ENCODE measurements at regions not wholly inside any gene's neighbourhood (a gene's known extent, or its start where the extent isn't known, plus 50 kb on each side); places are given as distances from the start of the nearest gene placed in this dataset.
A peak's percentile ranks its signal among the peaks of the same experiment; 100 is the strongest.

GRCh38 chr4:150006197-150006596, 72.0 kb upstream of the DCLK2 start:
- H3K4me1 Mint-ChIP-seq (ENCODE audit: low read depth) = peaks cover 69% of the 10 kb centered on the region
- H3K4me3 Mint-ChIP-seq (ENCODE audit: unreplicated experiment) = no peak overlapping the region
- H3K36me3 Mint-ChIP-seq (ENCODE audit: low read depth) = no peaks in the 10 kb centered on the region
- H3K27ac Mint-ChIP-seq (ENCODE audit: unreplicated experiment) = peak overlapping the region; percentile 77
- no peak for DNase-seq (ENCODE audit: low spot score)
- H3K9me3 Mint-ChIP-seq (ENCODE audit: low read depth) = no peaks in the 10 kb centered on the region
- TF ChIP-seq, protein P1, sequence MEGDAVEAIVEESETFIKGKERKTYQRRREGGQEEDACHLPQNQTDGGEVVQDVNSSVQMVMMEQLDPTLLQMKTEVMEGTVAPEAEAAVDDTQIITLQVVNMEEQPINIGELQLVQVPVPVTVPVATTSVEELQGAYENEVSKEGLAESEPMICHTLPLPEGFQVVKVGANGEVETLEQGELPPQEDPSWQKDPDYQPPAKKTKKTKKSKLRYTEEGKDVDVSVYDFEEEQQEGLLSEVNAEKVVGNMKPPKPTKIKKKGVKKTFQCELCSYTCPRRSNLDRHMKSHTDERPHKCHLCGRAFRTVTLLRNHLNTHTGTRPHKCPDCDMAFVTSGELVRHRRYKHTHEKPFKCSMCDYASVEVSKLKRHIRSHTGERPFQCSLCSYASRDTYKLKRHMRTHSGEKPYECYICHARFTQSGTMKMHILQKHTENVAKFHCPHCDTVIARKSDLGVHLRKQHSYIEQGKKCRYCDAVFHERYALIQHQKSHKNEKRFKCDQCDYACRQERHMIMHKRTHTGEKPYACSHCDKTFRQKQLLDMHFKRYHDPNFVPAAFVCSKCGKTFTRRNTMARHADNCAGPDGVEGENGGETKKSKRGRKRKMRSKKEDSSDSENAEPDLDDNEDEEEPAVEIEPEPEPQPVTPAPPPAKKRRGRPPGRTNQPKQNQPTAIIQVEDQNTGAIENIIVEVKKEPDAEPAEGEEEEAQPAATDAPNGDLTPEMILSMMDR (IDR thresholded peaks at IDR 0.05) = no peak
- H3K27me3 Mint-ChIP-seq (ENCODE audit: low read depth) = no peaks in the 10 kb centered on the region

DNA sequence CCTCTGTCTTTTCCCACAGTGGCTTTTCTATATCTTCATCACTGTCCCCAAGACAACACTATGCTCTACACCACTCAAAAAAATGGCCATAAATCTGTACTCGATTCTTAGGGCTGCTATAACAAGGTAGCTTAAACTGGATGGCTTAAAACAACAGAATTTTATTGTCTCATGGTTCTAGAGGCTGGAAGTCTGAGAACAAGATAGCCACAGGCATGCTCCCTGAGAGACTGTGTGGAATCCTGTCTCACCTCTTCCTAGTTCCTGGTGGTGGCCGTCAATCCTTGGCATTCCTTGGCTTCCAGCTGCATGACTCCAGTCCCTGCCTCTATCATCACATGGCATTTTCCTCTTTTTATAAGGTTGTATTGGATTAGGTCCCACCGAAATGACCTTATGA, 70.7 kb upstream of the DCLK2 start:
- H3K9me3 Mint-ChIP-seq (ENCODE audit: low read depth) = no peaks in the 10 kb centered on the region
- H3K4me1 Mint-ChIP-seq (ENCODE audit: low read depth) = peaks cover 55% of the 10 kb centered on the region
- DNase-seq (ENCODE audit: low spot score) = no peak
- no peak overlapping the region for H3K27ac Mint-ChIP-seq (ENCODE audit: unreplicated experiment)
- H3K4me3 Mint-ChIP-seq (ENCODE audit: unreplicated experiment) = no peak overlapping the region
- TF ChIP-seq, protein P1 (IDR thresholded peaks at IDR 0.05) = no peak
- no peaks in the 10 kb centered on the region for H3K27me3 Mint-ChIP-seq (ENCODE audit: low read depth)
- H3K36me3 Mint-ChIP-seq (ENCODE audit: low read depth) = no peaks in the 10 kb centered on the region

DNA sequence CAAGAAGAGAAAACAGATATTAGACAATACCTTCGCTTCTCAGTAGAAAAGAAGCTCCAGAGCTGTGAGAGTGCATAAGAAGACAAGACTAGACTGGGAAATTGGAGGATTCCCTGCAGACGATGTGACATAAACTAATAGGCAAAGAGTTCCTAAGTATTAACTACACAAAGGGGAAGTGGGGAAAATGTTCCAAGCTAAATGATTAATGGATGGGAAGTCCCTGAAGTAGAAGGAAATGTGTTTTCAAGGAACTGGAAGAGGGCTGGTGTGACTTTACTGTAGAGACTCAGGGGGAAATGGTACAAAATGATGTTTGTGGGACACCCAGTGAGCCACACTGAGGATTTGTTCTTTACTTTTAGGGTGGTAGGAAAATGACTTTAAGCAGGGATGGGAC, 69.7 kb upstream of the DCLK2 start:
- H3K27me3 Mint-ChIP-seq (ENCODE audit: low read depth) = no peaks in the 10 kb centered on the region
- no peak overlapping the region for H3K4me3 Mint-ChIP-seq (ENCODE audit: unreplicated experiment)
- H3K4me1 Mint-ChIP-seq (ENCODE audit: low read depth) = peaks cover 45% of the 10 kb centered on the region
- DNase-seq (ENCODE audit: low spot score) = no peak
- H3K9me3 Mint-ChIP-seq (ENCODE audit: low read depth) = no peaks in the 10 kb centered on the region
- TF ChIP-seq, protein P1 (IDR thresholded peaks at IDR 0.05) = no peak
- H3K27ac Mint-ChIP-seq (ENCODE audit: unreplicated experiment) = no peak overlapping the region
- no peaks in the 10 kb centered on the region for H3K36me3 Mint-ChIP-seq (ENCODE audit: low read depth)

GRCh38 chr4:150009533-150009932, 68.7 kb upstream of the DCLK2 start:
- Mint-ChIP-seq H3K4me1 (ENCODE audit: low read depth) (peaks cover 35% of the 10 kb centered on the region), H3K4me3 (ENCODE audit: unreplicated experiment) (no peak overlapping the region)

DNA sequence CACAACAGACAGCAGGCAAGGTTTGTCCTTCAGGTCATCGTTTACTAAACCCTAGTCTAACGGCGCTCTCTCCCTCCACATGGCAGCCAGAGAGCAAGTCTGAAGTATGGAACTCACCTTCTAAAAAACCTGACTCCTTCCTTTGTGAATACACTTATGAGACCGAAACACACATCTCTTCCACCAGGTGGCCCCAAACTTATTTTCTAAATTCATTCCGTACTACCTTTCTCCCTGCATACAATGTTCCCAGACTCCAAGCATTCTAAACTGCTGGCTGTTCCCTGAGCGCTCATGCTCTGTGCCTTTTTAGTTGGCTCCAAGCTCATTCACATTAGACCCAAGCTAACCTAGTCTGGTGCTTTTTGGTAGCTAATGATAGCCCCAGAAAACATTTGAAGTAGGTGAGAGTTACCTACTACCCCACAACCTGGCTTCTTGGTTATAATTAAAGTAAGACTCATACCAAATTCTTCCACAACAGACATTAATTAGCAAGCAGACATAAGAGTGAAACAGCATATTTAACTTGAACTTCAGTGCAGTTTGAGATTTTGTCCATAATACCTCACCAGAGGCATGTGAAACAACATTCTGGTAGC, 67.6 kb upstream of the DCLK2 start:
- H3K27me3 Mint-ChIP-seq (ENCODE audit: low read depth) = no peaks in the 10 kb centered on the region
- H3K9me3 Mint-ChIP-seq (ENCODE audit: low read depth) = no peaks in the 10 kb centered on the region

More at GRCh38 chr4:150009533-150009932, 68.7 kb upstream of the DCLK2 start:
- TF ChIP-seq, protein P1 (IDR thresholded peaks at IDR 0.05) = no peak
- DNase-seq (ENCODE audit: low spot score) = no peak
- Mint-ChIP-seq H3K27ac (ENCODE audit: unreplicated experiment) (no peak overlapping the region), H3K27me3 (ENCODE audit: low read depth) (no peaks in the 10 kb centered on the region), H3K9me3 (ENCODE audit: low read depth) (no peaks in the 10 kb centered on the region), H3K36me3 (ENCODE audit: low read depth) (no peaks in the 10 kb centered on the region)

More for the DNA sequence above, 67.6 kb upstream of the DCLK2 start:
- Mint-ChIP-seq H3K36me3 (ENCODE audit: low read depth) (no peaks in the 10 kb centered on the region), H3K4me3 (ENCODE audit: unreplicated experiment) (no peak overlapping the region), H3K27ac (ENCODE audit: unreplicated experiment) (no peak overlapping the region), H3K4me1 (ENCODE audit: low read depth) (peaks cover 24% of the 10 kb centered on the region)
- no peak for DNase-seq (ENCODE audit: low spot score)
- TF ChIP-seq, protein P1 (IDR thresholded peaks at IDR 0.05) = peak; percentile 87
